Left ventricle myocardium inferior (tissue), 1 donor: ENCODE measurements at regions not wholly inside any gene's neighbourhood (a gene's known extent, or its start where the extent isn't known, plus 50 kb on each side); places are given as distances from the start of the nearest gene placed in this dataset.

Experiments
- DNase-seq: peaks from one replicate; pipeline ENCODE4 v3.0.0-alpha.2; 2020
- H3K27ac ChIP-seq: fragments of 200-600 bp; replicated peaks from 2 replicates; pipeline ENCODE4 v1.8.0; 2021
- H3K27me3 ChIP-seq: fragments of 200-600 bp; 2 replicates; pipeline ENCODE4 v1.8.0; 2021; ENCODE audit warnings: low read depth
- H3K36me3 ChIP-seq: fragments of 200-600 bp; 2 replicates; pipeline ENCODE4 v1.8.0; 2021
- H3K4me1 ChIP-seq: fragments of 200-600 bp; 2 replicates; pipeline ENCODE4 v1.8.0; 2021
- H3K4me3 ChIP-seq: fragments of 200-600 bp; 2 replicates; pipeline ENCODE4 v1.8.0; 2021; ENCODE audit warnings: mild to moderate bottlenecking, moderate library complexity
- H3K9me3 ChIP-seq: fragments of 200-600 bp; replicated peaks from 2 replicates; pipeline ENCODE4 v1.8.0; 2021
- intact Hi-C: fragments of 100-400 bp; cut with micrococcal nuclease; formaldehyde crosslinking; loops from one replicate; pipeline ENCODE4 v1.11.0; 2022
- TF ChIP-seq, protein P1 (sequence below): fragments of 200-600 bp; IDR thresholded peaks from 2 replicates; pipeline ENCODE4 v1.8.0; 2021; ENCODE audit warnings: antibody characterized with exemption, mild to moderate bottlenecking, borderline replicate concordance
- donor health status: DM: no; HTN: yes; CAD: no; lungs with severe emphysema.

DNA sequence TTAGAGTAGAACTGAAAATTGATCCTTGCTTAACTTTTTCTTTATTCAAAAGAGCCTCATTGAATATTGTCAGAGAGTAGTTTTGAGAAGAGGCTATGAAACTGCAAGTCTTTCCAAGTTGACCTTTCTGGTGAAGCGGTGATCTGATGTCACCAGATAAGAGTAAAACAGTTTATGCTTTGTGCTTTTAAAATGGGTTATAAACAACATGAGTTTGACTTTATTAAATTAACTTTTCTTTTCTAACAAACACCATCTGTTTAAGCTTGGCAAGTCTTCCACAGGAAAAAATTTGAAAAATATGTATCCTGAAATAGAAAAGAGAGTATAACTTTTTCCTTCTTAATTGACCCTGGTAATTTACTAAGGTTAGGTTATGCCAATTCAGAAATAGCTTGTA is 408.7 kb upstream of the NOVA1 start:
- no peak overlapping the region for H3K4me3 ChIP-seq
- no peaks in the 10 kb centered on the region for H3K36me3 ChIP-seq
- TF ChIP-seq, protein P1, sequence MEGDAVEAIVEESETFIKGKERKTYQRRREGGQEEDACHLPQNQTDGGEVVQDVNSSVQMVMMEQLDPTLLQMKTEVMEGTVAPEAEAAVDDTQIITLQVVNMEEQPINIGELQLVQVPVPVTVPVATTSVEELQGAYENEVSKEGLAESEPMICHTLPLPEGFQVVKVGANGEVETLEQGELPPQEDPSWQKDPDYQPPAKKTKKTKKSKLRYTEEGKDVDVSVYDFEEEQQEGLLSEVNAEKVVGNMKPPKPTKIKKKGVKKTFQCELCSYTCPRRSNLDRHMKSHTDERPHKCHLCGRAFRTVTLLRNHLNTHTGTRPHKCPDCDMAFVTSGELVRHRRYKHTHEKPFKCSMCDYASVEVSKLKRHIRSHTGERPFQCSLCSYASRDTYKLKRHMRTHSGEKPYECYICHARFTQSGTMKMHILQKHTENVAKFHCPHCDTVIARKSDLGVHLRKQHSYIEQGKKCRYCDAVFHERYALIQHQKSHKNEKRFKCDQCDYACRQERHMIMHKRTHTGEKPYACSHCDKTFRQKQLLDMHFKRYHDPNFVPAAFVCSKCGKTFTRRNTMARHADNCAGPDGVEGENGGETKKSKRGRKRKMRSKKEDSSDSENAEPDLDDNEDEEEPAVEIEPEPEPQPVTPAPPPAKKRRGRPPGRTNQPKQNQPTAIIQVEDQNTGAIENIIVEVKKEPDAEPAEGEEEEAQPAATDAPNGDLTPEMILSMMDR = no peak
- no peak for DNase-seq
- intact Hi-C loops = no loop called here
- peak overlapping the region; percentile 7 for H3K27ac ChIP-seq
- no peaks in the 10 kb centered on the region for H3K4me1 ChIP-seq
- H3K27me3 ChIP-seq = no peaks in the 10 kb centered on the region
- no peaks in the 10 kb centered on the region for H3K9me3 ChIP-seq

DNA sequence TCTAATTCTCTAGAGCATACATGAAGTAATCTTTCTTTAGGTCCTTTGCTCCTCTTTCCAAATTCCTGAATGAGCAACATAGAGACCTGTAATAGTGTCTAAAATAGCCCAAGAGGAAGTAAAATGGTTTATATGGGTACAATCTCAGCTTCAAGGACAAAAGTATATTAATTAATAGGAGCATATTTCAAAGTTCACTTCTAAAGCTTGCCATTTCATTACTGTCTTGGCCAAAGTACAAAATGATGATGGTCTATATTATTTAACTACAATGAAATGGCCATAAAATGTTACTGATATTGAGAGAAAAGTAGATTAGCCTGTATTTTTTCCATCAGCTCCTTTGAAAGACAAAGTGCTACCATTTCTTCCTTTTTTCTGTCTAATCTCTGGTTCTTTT is 410.4 kb upstream of the NOVA1 start:
- DNase-seq = no peak
- H3K27ac ChIP-seq = no peak overlapping the region
- H3K27me3 ChIP-seq = no peaks in the 10 kb centered on the region
- no peaks in the 10 kb centered on the region for H3K9me3 ChIP-seq
- no peak overlapping the region for H3K4me3 ChIP-seq
- intact Hi-C loops = no loop called here
- H3K4me1 ChIP-seq = no peaks in the 10 kb centered on the region
- no peaks in the 10 kb centered on the region for H3K36me3 ChIP-seq
- TF ChIP-seq, protein P1 = no peak

DNA sequence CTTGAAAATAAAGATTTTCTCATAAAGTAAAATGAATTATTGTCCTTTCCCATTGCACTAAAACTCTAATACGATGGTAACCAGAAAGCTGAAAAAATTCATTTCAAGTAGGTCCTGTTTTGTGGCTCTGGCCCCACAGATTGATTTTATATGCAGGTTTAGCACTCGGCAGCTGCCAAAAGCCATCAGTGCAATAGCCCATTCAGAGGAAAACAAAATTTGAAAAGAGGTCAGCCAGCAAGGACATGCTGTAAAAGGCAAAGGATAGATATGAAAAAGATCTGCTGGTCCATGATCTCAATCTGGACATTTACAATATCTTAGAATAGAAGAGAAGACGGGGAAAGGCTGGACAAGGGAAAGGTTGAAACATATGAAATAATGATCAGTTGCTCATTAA is 414.8 kb upstream of the NOVA1 start:
- no peaks in the 10 kb centered on the region for H3K9me3 ChIP-seq
- no peak overlapping the region for H3K4me3 ChIP-seq
- intact Hi-C loops = no loop called here
- DNase-seq = no peak
- H3K27ac ChIP-seq = no peak overlapping the region
- no peaks in the 10 kb centered on the region for H3K36me3 ChIP-seq
- no peaks in the 10 kb centered on the region for H3K4me1 ChIP-seq
- no peaks in the 10 kb centered on the region for H3K27me3 ChIP-seq
- TF ChIP-seq, protein P1 = no peak

DNA sequence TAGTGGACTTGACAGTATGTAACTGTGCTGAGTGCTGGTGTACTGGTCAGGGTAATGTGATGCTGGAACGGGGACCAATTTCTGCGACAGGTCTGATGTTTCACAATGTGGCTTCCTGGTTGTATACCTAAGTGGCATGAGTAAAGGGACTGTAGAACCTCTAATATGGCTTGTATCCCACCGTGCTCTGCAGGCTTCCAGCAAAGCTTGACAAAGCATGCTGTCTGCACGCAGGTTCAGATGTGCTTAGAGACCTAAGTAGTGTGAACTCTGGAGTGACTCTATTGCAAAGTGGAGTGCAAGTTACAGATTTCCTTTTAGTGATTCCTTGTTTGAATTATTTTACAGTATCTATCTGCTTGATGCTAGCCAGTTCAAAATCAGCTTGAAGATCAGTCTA is 415.8 kb upstream of the NOVA1 start:
- H3K9me3 ChIP-seq = no peaks in the 10 kb centered on the region
- TF ChIP-seq, protein P1 = no peak
- DNase-seq = no peak
- no peak overlapping the region for H3K27ac ChIP-seq
- no peak overlapping the region for H3K4me3 ChIP-seq
- H3K36me3 ChIP-seq = no peaks in the 10 kb centered on the region
- H3K4me1 ChIP-seq = no peaks in the 10 kb centered on the region
- intact Hi-C loops = no loop called here
- H3K27me3 ChIP-seq = no peaks in the 10 kb centered on the region

DNA sequence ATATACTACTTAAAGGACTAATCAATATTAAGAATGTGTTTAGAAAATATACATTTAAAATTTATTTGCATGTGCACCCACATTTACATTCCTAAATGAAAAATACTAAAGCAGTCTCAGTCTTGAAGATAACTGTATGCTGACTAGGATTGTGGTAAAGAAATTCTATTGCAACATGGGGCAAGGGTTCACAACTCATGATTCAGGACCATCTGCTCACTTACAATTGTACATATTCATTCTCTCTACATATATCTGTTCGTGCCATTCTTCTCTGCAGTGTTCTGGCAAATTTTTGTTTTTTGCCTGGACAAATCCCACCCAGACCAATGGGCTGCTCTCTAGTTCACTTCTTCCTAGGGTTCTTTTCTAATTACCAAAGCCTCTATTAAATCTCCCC is 417.2 kb upstream of the NOVA1 start:
- no peaks in the 10 kb centered on the region for H3K36me3 ChIP-seq
- H3K9me3 ChIP-seq = no peaks in the 10 kb centered on the region
- no peak overlapping the region for H3K27ac ChIP-seq
- TF ChIP-seq, protein P1 = no peak
- no peaks in the 10 kb centered on the region for H3K4me1 ChIP-seq
- H3K4me3 ChIP-seq = no peak overlapping the region
- no peak for DNase-seq
- H3K27me3 ChIP-seq = no peaks in the 10 kb centered on the region
- intact Hi-C loops = no loop called here

DNA sequence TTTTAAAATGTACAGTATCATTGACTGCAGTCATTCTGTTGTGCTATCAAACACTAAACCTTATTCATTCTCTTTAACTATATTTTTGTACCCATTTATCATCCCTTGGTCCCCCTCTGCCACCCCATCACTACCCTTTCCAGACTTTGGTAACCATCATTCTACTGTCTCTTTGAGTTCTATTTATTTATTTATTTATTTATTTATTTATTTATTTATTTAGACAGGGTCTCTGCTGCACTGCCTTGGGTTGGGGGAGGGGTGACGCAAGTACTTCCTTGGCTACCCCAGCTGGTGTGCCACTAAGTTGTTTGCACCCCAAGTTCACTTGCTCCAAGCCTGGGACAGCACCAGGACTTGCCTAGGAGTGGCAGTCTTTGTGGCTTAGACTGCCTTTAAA is 427.8 kb upstream of the NOVA1 start:
- TF ChIP-seq, protein P1 = no peak
- Histone ChIP-seq H3K9me3 (peaks cover 10% of the 10 kb centered on the region), H3K4me1 (no peaks in the 10 kb centered on the region), H3K36me3 (no peaks in the 10 kb centered on the region), H3K27ac (no peak overlapping the region), H3K4me3 (no peak overlapping the region), H3K27me3 (no peaks in the 10 kb centered on the region)
- intact Hi-C loops = no loop called here
- DNase-seq = no peak
